Ishikawa (cell line): ENCODE measurements at regions not wholly inside any gene's neighbourhood (a gene's known extent, or its start where the extent isn't known, plus 50 kb on each side); places are given as distances from the start of the nearest gene placed in this dataset.

Experiments used
- CEBPB ChIP-seq: IDR thresholded peaks from 2 replicates; pipeline ENCODE4 v1.6.1; 2012
- CREB1 ChIP-seq: IDR thresholded peaks from 2 replicates; pipeline ENCODE4 v1.6.1; 2012; ENCODE audit warnings: low read depth
- EP300 ChIP-seq: IDR thresholded peaks from 2 replicates; pipeline ENCODE4 v1.6.1; 2012; ENCODE audit warnings: borderline replicate concordance
- FOXM1 ChIP-seq: IDR thresholded peaks from 2 replicates; pipeline ENCODE4 v1.6.1; 2012; ENCODE audit warnings: low read depth, borderline replicate concordance
- MAX ChIP-seq: IDR thresholded peaks from 2 replicates; pipeline ENCODE4 v1.6.1; 2012
- NFIC ChIP-seq: IDR thresholded peaks from 2 replicates; pipeline ENCODE4 v1.6.1; 2012
- RAD21 ChIP-seq: IDR thresholded peaks from 2 replicates; pipeline ENCODE4 v1.6.1; 2012; ENCODE audit warnings: low read depth
- REST ChIP-seq: IDR thresholded peaks from 2 replicates; pipeline ENCODE4 v1.6.1; 2012; ENCODE audit warnings: low read depth, mild to moderate bottlenecking
- TAF1 ChIP-seq: IDR thresholded peaks from 2 replicates; pipeline ENCODE4 v1.6.1; 2012; ENCODE audit warnings: low read depth, mild to moderate bottlenecking
- TEAD4 ChIP-seq: IDR thresholded peaks from 2 replicates; pipeline ENCODE4 v1.6.1; 2012
- USF1 ChIP-seq: IDR thresholded peaks from 2 replicates; pipeline ENCODE4 v1.6.1; 2012
- YY1 ChIP-seq: IDR thresholded peaks from 2 replicates; pipeline ENCODE4 v1.6.1; 2012; ENCODE audit warnings: low read depth
- ZBTB7A ChIP-seq: IDR thresholded peaks from 2 replicates; pipeline ENCODE4 v1.6.1; 2012; ENCODE audit warnings: low read depth

GRCh38 chr12:131471946-131472732 lies 238.8 kb upstream of the SFSWAP start:
- TF ChIP-seq YY1 (no peak), REST (no peak), RAD21 (no peak), EP300 (no peak), TEAD4 (no peak), FOXM1 (no peak), NFIC (no peak), MAX (no peak), TAF1 (no peak), CREB1 (no peak), USF1 (no peak), ZBTB7A (no peak), CEBPB (no peak)
